ENCODE measurements at regions not wholly inside any gene's neighbourhood (a gene's known extent, or its start where the extent isn't known, plus 50 kb on each side); places are given as distances from the start of the nearest gene placed in this dataset.
"Not testable (repeated sequence)": the region's sequence is repeated elsewhere in the genome, so short reads cannot be mapped to it uniquely, and the experiment has no call there.

DNA sequence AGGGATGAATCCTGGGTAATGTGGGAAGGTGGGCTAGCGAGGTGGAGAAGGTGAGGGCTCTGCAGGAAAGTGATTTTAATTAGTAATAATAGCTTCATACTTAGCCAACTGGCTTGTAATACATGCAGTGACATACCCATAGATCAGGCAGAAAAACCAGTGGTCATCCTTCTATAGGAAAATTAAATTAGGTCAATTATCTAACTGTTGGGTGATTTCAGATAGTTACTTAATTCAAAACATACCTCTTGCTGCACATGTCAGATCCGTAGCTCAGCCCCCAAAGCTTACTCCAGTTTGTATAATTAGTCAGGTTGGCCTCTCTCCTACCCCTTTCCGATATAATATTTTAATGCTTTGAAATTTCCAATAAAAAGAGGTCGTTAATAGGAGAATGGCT lies 137.0 kb downstream of the TMEM114 start:
- no peak for DNase-seq (ENCODE audit: low spot score)

DNA sequence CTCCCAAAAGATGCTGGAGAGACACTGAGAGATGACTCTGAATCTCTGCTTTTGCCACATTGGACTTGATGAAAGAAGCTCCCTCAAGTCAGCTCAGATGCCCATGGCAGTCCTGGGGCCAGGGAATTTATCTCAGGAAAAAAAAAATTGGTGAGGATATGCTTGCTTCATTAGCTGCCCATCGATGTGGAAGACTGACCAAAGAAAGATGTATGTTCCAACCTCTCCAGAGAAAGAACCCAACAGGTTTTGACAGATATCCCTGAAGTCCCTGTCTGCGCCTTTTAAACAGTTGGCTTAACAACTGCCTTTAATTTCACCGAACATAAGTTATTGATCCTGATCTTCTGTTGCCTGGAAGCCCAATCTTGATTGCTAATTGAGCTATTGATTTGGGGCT lies 137.4 kb downstream of the TMEM114 start:
- DNase-seq (ENCODE audit: low spot score) = no peak

DNA sequence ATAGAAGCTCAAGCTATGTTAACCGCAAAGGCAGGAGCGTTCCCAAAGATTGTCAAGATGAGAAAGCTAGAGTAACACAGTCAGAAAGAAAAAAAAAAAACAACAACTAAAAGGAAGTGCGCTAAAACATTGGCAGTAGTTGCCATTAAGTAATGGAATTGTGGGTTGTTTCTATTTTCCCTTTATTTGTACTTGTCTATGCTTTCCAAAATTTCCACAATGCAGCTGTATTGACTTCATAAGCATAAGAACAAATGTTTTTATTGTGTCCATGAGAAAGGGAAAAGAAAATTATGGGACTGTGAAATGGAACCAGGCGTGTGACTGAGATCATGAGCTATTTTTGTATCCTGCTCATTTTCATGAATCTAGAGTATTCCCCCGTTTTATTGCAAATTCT lies 153.4 kb downstream of the TMEM114 start:
- no peak for DNase-seq (ENCODE audit: low spot score)

DNA sequence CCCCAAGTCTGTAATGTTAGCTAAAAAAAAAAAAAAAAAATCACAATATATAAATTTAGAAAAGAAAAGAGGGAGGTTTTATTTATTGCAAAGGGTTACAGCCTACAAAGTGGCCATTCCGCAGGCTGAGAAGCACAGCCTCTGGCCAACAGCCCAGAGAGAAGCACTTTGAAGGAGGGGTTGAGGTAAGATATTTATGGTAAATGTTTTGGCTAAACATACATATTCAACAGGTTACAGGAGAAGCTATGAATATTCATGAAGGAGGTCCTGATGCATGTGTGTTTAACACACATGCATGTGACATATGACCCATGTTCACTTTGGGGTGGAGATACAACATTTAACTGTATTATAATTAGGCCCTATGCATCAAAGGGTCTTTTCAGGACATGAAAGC lies 158.5 kb downstream of the TMEM114 start:
- no peak for DNase-seq (ENCODE audit: low spot score)

DNA sequence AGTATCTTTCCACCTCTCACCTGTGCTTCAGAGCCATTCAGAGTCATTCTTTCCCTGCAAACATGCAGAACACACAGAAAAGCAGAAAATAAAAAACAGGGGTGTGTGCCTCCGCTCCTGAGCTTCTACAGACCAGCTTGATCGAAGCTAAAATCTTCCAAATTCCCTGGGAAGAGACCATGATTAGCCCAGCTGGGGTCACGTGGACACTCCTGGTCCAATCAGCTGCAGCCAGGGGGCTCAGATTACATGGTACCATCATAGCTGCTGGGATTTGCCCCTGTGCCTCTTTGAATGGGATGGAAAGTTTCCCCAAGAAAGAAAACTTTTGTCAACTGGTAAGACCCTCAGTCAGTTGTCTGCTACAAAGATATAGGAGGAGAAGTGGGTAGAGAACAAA lies 159.9 kb downstream of the TMEM114 start:
- no peak for DNase-seq (ENCODE audit: low spot score)

DNA sequence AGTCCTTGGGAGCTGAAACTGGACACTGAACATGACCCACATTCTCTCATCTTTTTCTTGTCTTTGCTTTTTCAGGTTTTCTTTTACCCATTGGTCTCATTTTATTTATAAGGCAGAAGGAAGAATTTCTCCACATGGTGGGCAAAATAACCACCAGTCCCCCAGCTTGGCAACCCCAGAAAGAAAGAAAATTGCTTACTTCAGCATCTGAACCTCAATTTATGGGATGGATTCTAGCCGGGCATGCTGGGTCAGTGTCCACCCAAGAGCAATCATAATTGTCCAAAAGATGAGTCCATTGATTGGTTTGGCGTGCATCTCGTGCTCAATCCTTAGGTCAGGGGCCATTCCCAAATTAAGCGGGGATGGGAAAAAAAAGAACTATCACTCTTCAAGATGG lies 163.7 kb downstream of the TMEM114 start:
- DNase-seq (ENCODE audit: low spot score) = no peak

DNA sequence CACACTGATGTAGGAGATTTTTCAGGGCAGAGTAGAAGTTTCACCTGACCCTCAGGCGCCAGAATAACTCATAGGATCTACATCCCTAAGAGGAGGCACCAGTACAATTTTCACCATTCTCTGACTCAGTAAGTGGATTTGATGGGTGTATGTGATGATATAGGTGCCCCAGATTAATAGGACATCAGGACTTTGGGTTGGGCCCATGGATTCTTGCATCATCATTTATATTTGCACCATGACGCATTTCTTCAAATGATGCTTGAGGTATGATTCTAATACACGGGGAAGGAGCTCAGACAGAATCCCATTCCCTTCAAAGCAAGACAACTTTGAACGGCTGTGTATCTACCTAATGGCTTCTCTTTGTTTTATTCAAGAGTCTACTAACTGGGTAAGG lies 173.2 kb downstream of the TMEM114 start:
- DNase-seq (ENCODE audit: low spot score) = no peak

DNA sequence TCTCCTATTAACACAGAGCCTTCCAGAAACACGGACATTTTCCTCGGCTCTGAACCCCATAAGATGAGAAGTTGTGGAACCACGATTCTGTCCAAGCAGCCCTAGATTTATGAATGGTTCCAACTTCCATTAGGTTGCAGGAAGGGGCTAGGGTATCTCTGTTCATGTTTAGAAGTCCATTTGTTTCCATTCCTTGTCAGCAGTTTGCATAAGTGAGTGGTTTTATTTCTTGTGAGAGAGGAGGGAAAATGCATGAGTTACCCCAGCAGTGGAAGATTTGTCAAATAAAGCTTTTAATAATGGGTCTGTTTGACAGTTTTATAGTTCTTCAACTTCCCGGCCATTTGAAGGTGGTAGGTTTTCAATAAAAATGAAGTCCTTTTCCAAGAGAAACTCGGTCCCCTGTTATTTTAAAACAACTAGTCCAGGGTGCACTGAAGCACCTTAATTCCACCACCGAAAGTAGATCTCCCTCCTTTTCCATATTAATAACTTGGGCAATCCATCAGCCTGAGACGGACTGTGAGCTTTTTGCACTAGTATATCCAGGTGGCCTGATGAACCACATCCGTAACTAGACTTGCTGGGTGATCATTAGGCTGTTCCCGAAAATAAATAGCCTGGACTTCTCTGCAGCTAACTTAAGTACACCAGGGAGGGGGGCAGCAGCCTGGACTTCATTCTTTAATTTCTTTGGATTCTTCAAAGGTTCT lies 181.3 kb downstream of the TMEM114 start:
- no peak for DNase-seq (ENCODE audit: low spot score)

DNA sequence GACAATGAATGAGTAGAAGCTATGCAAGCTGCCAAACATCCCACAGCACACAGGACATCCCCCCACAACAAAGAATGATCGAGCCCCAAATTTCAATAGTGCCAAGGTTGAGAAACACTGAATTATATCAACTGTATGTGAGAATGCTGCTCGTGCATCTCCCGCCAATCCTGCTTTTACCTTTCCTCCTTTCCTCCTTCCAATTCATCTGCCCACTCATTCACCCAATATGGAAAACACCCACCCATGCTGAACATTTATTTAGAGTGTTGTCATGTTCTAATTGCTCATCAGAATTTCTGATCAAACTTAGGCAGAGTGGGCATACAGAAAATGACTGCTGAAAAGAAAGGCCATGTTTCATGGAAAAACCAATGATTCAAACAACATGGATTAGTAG lies 183.0 kb downstream of the TMEM114 start:
- no peak for DNase-seq (ENCODE audit: low spot score)

DNA sequence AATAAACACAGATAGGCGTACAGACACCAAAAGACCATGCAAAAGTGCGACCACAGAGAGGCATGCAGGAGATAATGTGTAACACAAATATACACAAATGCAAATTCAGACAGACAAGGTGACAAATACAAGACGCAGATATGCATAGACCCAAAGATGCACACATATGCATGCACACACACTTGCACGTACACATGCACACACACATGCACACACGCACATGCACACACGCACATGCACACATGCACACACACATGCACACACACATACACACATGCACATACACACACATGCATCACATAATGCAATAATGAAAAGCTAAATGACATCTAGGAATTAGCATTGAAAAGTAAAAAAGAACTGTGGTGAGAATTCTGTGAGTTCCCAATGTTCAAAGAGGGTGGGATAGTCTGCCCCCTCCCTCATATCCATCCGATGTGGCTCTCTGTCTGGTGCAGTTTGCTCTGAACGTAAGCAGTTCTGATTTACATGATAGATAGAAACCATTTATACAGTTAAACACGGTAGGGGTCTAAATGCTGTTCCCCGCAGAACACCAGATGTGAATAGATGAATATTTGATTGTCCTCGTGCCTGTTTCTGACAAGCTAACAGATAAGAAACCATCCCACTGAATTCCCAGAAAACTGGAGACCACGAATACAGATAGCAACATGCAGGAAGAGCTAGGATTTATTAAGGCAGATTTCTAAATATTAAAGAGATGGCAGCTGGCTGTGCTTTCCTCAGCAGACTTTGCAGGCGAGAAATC lies 186.1 kb downstream of the TMEM114 start:
- no peak for DNase-seq (ENCODE audit: low spot score)

DNA sequence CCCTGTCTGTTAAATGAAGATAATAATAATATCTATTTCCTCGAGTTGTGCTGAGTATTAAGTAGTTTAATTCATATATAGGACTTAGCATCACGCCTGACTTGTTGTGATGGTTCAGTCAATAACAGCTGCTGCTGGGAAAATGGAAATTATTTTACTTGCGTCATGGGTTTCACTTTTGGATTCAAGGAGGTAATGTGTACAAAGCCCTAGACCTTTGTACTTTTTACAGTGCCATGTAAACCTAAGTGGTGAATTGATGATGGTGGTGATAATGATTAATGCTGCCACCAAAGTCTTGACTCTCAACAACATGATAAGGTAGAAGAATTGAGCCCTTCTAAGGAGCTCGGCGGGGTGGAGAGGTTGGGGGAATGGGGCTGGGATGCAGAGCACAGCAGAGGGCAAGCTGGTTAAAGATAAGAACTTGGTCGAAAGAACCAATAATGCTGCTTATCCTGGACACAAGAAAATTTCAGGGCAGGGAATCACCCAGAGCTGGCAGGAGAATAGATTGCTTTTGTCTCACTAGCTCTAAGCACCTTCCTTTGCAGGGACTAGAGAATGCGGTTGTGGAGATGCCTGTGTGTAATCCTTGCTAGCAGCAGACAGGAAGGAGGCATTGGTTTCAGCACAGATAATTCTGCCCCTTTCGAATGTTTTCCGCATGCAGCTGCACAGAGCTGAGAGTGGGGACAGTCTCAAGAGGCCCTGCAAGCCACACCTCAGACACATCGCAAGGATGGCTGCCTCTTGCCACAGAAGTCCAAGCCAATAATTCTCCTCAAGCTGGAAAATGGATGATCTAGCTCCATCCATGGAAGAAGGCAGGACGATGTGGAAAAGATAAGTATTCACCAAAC lies 187.1 kb downstream of the TMEM114 start:
- DNase-seq (ENCODE audit: low spot score) = no peak

DNA sequence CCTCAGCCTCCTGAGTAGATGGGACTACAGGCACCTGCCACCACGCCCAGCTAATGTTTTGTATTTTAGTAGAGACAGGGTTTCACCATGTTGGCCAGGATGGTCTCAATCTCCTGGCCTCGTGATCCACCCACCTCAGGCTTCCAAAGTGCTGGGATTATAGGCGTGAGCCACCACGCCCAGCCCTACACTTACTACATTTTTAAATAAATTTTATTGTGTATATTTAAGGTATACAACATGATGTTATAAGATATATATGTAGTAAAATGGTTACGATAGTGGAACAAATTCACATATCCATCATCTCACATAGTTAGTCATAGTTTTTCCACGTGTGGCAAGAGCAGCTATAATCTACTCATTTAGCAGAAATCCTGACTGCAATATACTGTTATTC lies 189.6 kb downstream of the TMEM114 start:
- not testable (repeated sequence) for DNase-seq (ENCODE audit: low spot score)

DNA sequence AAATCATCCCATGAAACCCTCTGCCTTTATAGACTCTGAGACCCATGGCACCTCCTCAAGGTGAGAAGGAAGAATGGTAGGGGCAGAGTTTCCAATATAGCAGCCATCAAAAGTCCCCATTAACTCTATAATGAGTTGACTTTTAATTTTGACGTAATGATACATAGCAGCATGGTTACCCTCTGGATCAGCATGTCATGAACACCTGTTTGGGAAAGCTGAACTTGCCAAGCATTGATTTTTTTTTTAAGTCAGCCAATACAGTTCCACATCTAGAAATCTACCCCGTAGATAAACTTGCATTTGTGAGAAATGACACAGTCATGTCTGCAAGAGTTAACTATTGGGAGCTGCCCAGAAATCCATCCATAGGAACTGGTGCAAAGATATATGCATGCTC lies 191.8 kb downstream of the TMEM114 start:
- DNase-seq (ENCODE audit: low spot score) = no peak

DNA sequence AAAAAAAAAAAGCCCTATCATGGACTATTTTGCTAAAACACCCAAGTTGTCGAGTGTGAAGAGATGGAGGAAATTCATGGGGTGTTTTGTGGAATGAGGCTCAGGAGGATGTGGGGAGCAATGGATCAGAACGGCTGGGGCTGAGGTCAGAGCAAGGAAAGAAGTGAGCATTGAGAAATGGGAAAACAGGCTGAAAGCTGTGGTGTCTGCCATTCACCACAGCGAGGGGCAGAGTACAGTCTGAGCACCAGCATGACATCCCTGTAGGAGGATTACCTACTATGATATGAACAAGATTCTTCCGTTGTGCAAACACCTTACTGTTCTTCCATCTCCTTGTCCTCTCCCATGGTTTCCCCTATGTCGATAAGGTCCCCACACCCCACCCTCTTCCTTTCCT lies 193.1 kb downstream of the TMEM114 start:
- no peak for DNase-seq (ENCODE audit: low spot score)

DNA sequence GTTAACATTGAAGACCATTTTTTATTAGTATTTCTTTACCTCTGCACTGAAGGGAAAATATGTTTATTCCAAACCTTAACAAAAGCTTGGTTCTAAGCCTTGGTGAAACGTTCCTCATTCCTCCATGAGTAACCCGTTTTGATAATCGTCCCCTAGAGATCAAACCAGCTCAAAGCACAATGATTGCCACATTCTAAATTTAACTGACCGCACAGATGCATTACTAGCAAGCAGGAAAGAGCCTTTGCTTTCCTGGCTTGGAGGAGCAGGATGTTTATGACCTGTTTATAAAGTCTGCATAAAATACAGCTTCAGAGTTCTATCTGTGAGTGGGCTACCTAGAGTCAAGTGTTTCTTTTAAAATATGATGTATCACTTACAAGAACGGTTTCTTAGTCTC lies 193.8 kb downstream of the TMEM114 start:
- DNase-seq (ENCODE audit: low spot score) = no peak

DNA sequence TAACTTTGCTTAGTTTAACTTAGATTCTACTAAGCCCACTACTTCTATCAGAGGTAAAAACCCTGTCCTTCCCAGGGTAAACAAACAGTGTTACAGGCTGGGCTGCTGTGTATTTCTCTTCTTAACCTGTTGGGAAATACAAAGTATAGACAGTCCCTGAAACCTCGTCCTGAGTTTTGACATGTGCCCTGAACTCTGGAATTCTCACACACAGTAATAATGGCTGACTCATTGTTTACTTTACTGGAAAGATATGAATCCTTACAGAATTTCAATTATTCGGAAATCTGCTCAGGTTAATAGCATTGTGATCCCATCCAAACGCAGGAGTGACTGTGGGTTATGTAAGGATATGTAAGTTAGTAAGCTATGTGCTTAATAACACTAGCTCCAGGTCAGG lies 199.1 kb downstream of the TMEM114 start:
- no peak for DNase-seq (ENCODE audit: low spot score)

DNA sequence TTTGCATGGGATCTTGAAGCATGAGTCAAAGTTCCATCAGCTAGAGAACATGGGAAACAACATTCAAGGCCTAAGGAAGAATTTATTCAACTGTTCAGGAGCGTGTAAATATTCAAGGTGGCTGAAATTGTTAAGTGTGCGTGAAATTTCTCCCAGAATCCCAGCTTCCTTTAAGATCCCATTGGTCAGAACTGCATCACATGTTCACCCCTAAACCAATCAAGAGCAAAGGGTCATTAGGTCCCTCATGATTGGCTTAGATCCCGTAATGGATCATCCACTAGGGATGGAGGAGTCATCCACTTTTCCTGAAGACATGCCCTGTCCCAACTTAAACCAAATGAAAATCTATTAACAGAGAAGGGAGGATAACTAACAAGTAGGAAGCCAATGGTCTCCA lies 201.6 kb downstream of the TMEM114 start:
- no peak for DNase-seq (ENCODE audit: low spot score)

DNA sequence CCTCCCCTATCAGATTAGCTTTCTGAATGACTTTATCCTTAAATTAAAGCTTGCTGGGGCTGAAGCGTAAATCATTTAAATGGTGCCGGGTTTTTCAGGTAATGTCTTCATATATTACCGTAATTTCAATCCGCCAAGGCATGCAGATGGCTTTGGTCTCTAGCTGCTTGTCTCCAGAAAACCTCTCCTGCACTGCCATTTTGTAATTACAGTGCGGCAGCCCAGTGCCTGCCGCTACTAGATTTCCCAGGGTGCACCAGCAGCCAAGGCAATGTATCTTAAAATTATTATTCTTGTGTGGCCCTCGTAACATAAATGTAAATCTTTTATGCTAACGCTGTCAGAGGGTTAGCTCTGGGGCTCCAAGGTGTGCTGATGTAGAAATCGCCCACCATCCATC lies 208.5 kb downstream of the TMEM114 start:
- DNase-seq (ENCODE audit: low spot score) = no peak

DNA sequence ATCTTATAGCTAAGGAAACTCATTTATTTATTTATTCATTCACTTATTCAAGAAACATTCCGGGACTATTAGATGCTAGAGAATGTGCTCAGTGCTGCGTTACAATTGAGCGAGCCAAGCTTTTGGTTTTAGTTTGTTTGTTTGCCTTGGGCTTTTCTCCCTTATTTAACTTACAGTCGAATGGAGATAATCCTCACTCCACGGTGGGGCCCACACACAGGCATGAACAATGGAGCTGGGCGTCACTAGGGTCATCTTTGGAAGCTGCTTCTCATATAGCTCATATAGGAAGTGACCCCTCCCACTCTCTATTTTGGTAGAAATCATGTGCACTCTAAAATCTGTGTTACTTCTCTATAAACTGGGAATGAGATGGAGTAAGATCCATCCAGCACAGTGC lies 210.0 kb downstream of the TMEM114 start:
- DNase-seq (ENCODE audit: low spot score) = no peak

DNA sequence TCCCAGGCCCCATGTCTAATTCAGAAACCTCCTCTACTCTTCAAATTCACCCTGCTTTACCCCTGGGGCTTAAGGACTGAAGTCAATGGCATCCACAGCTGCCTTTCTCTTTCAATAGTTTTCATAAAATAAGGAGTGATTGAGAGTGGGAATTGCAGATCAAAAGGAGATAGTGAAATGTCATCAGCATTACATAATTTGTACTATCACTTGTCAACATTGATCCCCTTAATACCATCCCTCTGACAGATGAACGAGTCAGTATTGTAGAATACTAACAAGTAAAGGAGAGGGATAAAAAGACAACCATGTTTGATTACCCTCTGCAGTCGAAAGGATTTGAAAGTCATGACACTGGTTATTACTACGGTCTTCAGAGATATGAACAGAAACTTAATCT lies 212.4 kb downstream of the TMEM114 start:
- no peak for DNase-seq (ENCODE audit: low spot score)

DNA sequence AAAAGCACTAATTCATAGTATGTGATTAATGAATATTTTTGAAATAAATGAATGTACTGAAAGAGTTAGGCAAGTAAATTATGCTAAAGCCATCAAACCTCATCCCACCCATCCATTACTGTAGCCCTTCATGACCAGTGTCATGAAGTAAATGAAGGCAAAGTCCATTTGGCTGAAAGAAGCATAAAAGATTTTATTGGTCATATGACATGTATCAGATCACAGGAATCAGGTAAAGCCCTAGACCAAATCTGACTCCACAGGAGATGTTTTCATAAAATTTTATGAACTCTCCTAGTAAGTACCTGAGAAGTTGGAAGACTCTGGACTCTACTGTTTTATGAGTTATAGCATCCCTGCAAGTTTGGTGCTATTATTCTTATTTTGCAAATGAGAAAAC lies 213.5 kb downstream of the TMEM114 start:
- no peak for DNase-seq (ENCODE audit: low spot score)

DNA sequence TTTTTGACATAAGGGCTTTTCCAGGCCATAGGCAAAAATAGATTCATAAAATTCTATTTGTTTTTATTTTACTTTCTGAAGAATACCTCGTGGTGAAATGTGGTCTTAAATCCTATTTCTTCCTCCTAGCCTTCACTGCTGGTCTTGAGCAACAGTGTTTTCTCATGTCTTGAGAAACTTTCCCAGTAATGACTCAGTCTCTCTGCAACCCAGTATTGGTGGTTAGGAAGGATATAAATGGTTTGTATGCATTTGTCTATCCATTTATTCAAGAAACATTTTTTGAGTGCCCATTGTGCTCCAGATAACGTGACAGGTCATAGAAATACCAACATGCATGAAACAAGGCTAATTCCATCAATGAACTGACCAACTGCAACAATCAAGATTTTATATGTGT lies 213.9 kb downstream of the TMEM114 start:
- no peak for DNase-seq (ENCODE audit: low spot score)

DNA sequence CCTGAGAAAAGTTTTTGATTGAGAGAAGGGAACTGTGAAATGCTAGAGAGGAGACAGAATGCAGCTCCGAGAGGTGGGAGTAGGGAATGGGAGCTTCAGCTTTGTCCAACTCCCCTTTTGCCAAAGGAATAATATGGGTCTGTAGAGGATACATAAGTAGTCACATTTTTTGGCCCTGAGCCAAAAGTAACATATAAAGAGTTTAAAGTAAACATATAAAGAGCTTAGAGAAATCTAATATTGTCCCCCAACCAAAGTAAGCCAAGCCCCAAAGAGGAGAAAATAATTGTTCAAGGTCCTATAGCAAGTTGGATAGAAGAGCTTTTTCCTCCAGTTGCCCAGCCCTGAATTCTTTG lies 215.1 kb downstream of the TMEM114 start:
- DNase-seq (ENCODE audit: low spot score) = no peak
